Sigmoid colon (tissue), 6 donors: ENCODE measurements at regions not wholly inside any gene's neighbourhood (a gene's known extent, or its start where the extent isn't known, plus 50 kb on each side); places are given as distances from the start of the nearest gene placed in this dataset.

Experiments
- DNase-seq: peaks from one replicate; pipeline ENCODE4 v3.0.0-alpha.2; 2019
- H3K27ac ChIP-seq, 4 donors: fragments of 200-600 bp; sonication (generic); one replicate each; pipeline ENCODE4 v1.5.1; 2016 to 2019; ENCODE audit warnings: mild to moderate bottlenecking in 1 of 4
- H3K27me3 ChIP-seq, 3 donors: fragments of 200-600 bp; sonication (generic); one replicate each; pipeline ENCODE4 v1.5.1; 2019; ENCODE audit warnings: mild to moderate bottlenecking in 1 of 3
- H3K36me3 ChIP-seq, 4 donors: fragments of 200-600 bp; sonication (generic); one replicate each; pipeline ENCODE4 v1.5.1; 2016 to 2019
- H3K4me1 ChIP-seq, 4 donors: fragments of 200-600 bp; sonication (generic); one replicate each; pipeline ENCODE4 v1.5.1; 2017 to 2019
- H3K4me3 ChIP-seq, 4 donors: fragments of 200-600 bp; sonication (generic); one replicate each; pipeline ENCODE4 v1.5.1; 2017 to 2019; ENCODE audit warnings: mild to moderate bottlenecking in 2 of 4, moderate library complexity in 1 of 4
- H3K9me3 ChIP-seq, 4 donors: fragments of 200-600 bp in 3 of 4; sonication (generic) in 3 of 4; one replicate each; pipeline versions ENCODE4 v1.5.1 to v1.6.1; 2013 to 2019
- CTCF ChIP-seq, 4 experiments: fragments of 450-650 bp in 3 of 4; fragments of 200-600 bp in 1 of 4; IDR thresholded peaks; one replicate each; pipeline ENCODE4 v1.5.1; 2016 to 2019; ENCODE audit warnings: antibody characterized with exemption in 4 of 4, mild to moderate bottlenecking in 3 of 4, moderate library complexity in 2 of 4
- EP300 ChIP-seq, 4 donors: sonication (generic); formaldehyde crosslinking; IDR thresholded peaks; one replicate each; pipeline ENCODE4 v1.6.1; 2017; ENCODE audit warnings: antibody characterized with exemption in 4 of 4
- POLR2A ChIP-seq, 2 donors: fragments of 450-650 bp; IDR thresholded peaks; one replicate each; pipeline ENCODE4 v1.6.1; 2016; ENCODE audit warnings: antibody characterized with exemption in 2 of 2, mild to moderate bottlenecking in 2 of 2, moderate library complexity in 2 of 2
- POLR2AphosphoS5 ChIP-seq, 4 donors: sonication (generic); formaldehyde crosslinking; IDR thresholded peaks; one replicate each; pipeline ENCODE4 v1.6.1; 2017; ENCODE audit warnings: antibody characterized with exemption in 4 of 4
- WGBS, 2 donors: extraction: QIAGEN DNeasy Blood & Tissue Kit; methylation state at CpG; one replicate each; pipeline ENCODE4 v1.1.7; 2013; 5-methylcytosine and 5-hydroxymethylcytosine counted together
- intact Hi-C: fragments of 100-400 bp; cut with DNase I; formaldehyde crosslinking; loops from one replicate; pipeline ENCODE4 v1.15.1; 2023
- donor health status: healthy with polysubstance abuse.
- donor health status: healthy.

GRCh38 chr19:33872445-33873320 lies 76.0 kb downstream of the KCTD15 start:
- 88% methylated on average over 4 of the region's 4 CpGs for WGBS, 2 donors
- TF ChIP-seq POLR2A (IDR thresholded peaks at IDR 0.05) (no peak), EP300 (IDR thresholded peaks at IDR 0.05) (no peak), POLR2AphosphoS5 (IDR thresholded peaks at IDR 0.05) (no peak), CTCF (IDR thresholded peaks at IDR 0.05) (no peak)
- no peak overlapping the region for H3K27ac ChIP-seq

GRCh38 chr19:33875071-33875470 lies 78.4 kb downstream of the KCTD15 start:
- no peaks in the 10 kb centered on the region for H3K27me3 ChIP-seq
- TF ChIP-seq EP300 (IDR thresholded peaks at IDR 0.05), result no peak
- TF ChIP-seq POLR2AphosphoS5 (IDR thresholded peaks at IDR 0.05), result no peak
- no peak for TF ChIP-seq CTCF (IDR thresholded peaks at IDR 0.05)
- TF ChIP-seq POLR2A (IDR thresholded peaks at IDR 0.05), result no peak
- H3K27ac ChIP-seq, result no peak overlapping the region
- H3K9me3 ChIP-seq, result no peaks in the 10 kb centered on the region
- no peaks in the 10 kb centered on the region for H3K4me1 ChIP-seq
- DNase-seq, result no peak
- H3K4me3 ChIP-seq, result no peak overlapping the region
- 68 to 78% methylated on average over 8 of the region's 8 CpGs for WGBS, 2 donors
- intact Hi-C loops, result no loop called here
- H3K36me3 ChIP-seq, result no peaks in the 10 kb centered on the region

More at GRCh38 chr19:33872445-33873320, 76.0 kb downstream of the KCTD15 start:
- intact Hi-C loops, result no loop called here
- H3K36me3 ChIP-seq, result no peaks in the 10 kb centered on the region
- no peaks in the 10 kb centered on the region for H3K27me3 ChIP-seq
- no peaks in the 10 kb centered on the region for H3K9me3 ChIP-seq
- no peak overlapping the region for H3K4me3 ChIP-seq
- peaks cover 0 to 18% (median 17%) of the 10 kb centered on the region in 4 donors for H3K4me1 ChIP-seq
- DNase-seq, result no peak

GRCh38 chr19:33876192-33876591 lies 79.5 kb downstream of the KCTD15 start:
- DNase-seq, result no peak
- intact Hi-C loops, result no loop called here
- Histone ChIP-seq H3K4me1 (no peaks in the 10 kb centered on the region), H3K27me3 (no peaks in the 10 kb centered on the region), H3K27ac (no peak overlapping the region), H3K36me3 (no peaks in the 10 kb centered on the region), H3K9me3 (no peaks in the 10 kb centered on the region), H3K4me3 (no peak overlapping the region)
- 67 to 84% methylated on average over 3 of the region's 3 CpGs for WGBS, 2 donors
- no peak for TF ChIP-seq POLR2AphosphoS5 (IDR thresholded peaks at IDR 0.05)
- no peak for TF ChIP-seq POLR2A (IDR thresholded peaks at IDR 0.05)
- no peak for TF ChIP-seq EP300 (IDR thresholded peaks at IDR 0.05)
- no peak for TF ChIP-seq CTCF (IDR thresholded peaks at IDR 0.05)

GRCh38 chr19:33878030-33878544 lies 81.4 kb downstream of the KCTD15 start:
- no peak for DNase-seq
- no peak for TF ChIP-seq POLR2A (IDR thresholded peaks at IDR 0.05)
- no peak for TF ChIP-seq POLR2AphosphoS5 (IDR thresholded peaks at IDR 0.05)
- no peak for TF ChIP-seq CTCF (IDR thresholded peaks at IDR 0.05)
- TF ChIP-seq EP300 (IDR thresholded peaks at IDR 0.05), result no peak
- Histone ChIP-seq H3K27me3 (no peaks in the 10 kb centered on the region), H3K27ac (no peak overlapping the region), H3K4me3 (no peak overlapping the region), H3K9me3 (no peaks in the 10 kb centered on the region), H3K4me1 (no peaks in the 10 kb centered on the region), H3K36me3 (no peaks in the 10 kb centered on the region)
- 77 to 82% methylated on average over 13 of the region's 13 CpGs for WGBS, 2 donors
- intact Hi-C loops, result no loop called here
